ENCODE measurements at regions not wholly inside any gene's neighbourhood (a gene's known extent, or its start where the extent isn't known, plus 50 kb on each side); places are given as distances from the start of the nearest gene placed in this dataset.

GRCh38 chr1:187384504-187384903, 555.8 kb downstream of the PLA2G4A start:
- TF ChIP-seq RAD21 (conservative IDR thresholded peaks at IDR 0.05) (no peak), CTCF (IDR thresholded peaks at IDR 0.05; ENCODE audit: poor library complexity, severe bottlenecking) (no peak)
